ENCODE measurements at regions not wholly inside any gene's neighbourhood (a gene's known extent, or its start where the extent isn't known, plus 50 kb on each side); places are given as distances from the start of the nearest gene placed in this dataset.

DNA sequence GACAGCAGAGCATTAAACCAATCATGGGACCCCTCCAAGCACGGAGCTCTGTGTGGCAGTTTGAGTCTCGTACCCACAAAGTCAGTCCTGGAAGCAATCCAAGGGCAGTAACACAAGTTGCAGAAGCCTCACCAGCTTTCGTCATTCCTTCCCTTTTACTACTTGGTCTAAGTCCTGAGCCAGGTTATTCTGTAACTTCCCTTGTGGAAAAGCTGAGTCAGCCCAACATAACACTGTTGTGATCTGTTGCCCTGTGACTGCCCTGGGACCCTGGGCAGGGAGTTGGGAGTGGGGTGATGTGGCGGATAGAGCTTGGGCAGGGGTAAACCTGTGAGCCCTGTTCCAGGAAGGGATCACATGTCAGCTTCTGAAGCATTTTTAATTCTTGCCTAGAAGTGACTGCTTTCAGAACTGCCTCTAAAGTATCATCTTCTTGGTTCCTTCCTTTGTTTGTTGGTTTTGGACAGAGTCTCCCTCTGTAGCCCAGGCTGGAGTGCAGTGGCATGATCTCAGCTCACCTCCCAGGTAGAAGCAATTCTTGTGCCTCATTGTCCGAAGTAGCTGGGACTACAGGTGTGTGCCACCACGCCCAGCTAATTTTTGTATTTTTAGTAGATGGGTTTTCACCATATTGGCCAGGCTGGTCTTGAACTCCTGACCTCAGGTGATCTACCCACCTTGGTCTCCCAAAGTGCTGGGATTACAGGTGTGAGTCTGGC, 183.7 kb upstream of the JAG1 start:
- TF ChIP-seq GATA2 (IDR thresholded peaks at IDR 0.05; ENCODE audit: low read depth, low read length) (no peak), GATA3 (IDR thresholded peaks at IDR 0.05; ENCODE audit: low read depth, low read length) (no peak)

Measured in SH-SY5Y (cell line).